ENCODE measurements at regions not wholly inside any gene's neighbourhood (a gene's known extent, or its start where the extent isn't known, plus 50 kb on each side); places are given as distances from the start of the nearest gene placed in this dataset.
"Not testable (repeated sequence)": the region's sequence is repeated elsewhere in the genome, so short reads cannot be mapped to it uniquely, and the experiment has no call there.

- TF ChIP-seq, protein P1, sequence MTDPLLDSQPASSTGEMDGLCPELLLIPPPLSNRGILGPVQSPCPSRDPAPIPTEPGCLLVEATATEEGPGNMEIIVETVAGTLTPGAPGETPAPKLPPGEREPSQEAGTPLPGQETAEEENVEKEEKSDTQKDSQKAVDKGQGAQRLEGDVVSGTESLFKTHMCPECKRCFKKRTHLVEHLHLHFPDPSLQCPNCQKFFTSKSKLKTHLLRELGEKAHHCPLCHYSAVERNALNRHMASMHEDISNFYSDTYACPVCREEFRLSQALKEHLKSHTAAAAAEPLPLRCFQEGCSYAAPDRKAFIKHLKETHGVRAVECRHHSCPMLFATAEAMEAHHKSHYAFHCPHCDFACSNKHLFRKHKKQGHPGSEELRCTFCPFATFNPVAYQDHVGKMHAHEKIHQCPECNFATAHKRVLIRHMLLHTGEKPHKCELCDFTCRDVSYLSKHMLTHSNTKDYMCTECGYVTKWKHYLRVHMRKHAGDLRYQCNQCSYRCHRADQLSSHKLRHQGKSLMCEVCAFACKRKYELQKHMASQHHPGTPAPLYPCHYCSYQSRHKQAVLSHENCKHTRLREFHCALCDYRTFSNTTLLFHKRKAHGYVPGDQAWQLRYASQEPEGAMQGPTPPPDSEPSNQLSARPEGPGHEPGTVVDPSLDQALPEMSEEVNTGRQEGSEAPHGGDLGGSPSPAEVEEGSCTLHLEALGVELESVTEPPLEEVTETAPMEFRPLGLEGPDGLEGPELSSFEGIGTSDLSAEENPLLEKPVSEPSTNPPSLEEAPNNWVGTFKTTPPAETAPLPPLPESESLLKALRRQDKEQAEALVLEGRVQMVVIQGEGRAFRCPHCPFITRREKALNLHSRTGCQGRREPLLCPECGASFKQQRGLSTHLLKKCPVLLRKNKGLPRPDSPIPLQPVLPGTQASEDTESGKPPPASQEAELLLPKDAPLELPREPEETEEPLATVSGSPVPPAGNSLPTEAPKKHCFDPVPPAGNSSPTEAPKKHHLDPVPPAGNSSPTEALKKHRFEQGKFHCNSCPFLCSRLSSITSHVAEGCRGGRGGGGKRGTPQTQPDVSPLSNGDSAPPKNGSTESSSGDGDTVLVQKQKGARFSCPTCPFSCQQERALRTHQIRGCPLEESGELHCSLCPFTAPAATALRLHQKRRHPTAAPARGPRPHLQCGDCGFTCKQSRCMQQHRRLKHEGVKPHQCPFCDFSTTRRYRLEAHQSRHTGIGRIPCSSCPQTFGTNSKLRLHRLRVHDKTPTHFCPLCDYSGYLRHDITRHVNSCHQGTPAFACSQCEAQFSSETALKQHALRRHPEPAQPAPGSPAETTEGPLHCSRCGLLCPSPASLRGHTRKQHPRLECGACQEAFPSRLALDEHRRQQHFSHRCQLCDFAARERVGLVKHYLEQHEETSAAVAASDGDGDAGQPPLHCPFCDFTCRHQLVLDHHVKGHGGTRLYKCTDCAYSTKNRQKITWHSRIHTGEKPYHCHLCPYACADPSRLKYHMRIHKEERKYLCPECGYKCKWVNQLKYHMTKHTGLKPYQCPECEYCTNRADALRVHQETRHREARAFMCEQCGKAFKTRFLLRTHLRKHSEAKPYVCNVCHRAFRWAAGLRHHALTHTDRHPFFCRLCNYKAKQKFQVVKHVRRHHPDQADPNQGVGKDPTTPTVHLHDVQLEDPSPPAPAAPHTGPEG (CRISPR knock-in tag; IDR thresholded peaks at IDR 0.05) = 0 out of 2 replicates have a peak, but pooled peaks have one; percentile 36
- TF ChIP-seq ZFY (CRISPR knock-in tag; IDR thresholded peaks at IDR 0.05) (0 out of 2 replicates have a peak, but pooled peaks have one; percentile 27), ZNF234 (CRISPR knock-in tag; conservative IDR thresholded peaks at IDR 0.05) (no peak), ZNF232 (CRISPR knock-in tag; IDR thresholded peaks at IDR 0.05; ENCODE audit: borderline replicate concordance) (no peak)
Observed at GRCh38 chr17:21513012-21513570, 136.9 kb downstream of the KCNJ12 start (continued).

DNA sequence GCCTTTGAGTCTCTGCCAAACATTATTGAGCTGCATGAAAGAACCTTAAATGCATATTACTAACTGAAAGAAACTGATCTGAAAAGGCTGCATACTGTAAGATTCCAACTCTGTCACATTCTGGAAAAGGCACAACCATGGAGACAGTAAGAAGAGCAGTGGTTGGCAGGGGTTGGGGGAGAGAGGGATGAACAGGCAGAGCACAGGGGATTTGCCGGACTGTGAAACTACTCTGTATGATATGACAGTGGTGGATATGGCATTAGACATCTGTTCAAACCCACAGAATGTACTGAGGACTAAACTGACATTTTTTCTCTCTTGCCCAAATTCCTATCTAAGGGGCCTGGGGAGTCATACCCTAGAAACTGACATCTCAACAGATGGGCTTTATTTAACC is 138.4 kb downstream of the KCNJ12 start:
- H3K27ac ChIP-seq (ENCODE audit: extremely low read length, insufficient read depth, low read length); H3K9ac ChIP-seq (ENCODE audit: insufficient read depth, low read depth, low read length); H3K4me2 ChIP-seq (ENCODE audit: low read depth, low read length); H4K20me1 ChIP-seq (ENCODE audit: insufficient read depth, low read length); ATAC-seq; H3K36me3 ChIP-seq (replicated peaks in 1 of 2; ENCODE audit: control insufficient read depth in 1 of 2, insufficient read depth in 2 of 2, low read length in 2 of 2); CTCF ChIA-PET (ENCODE audit: low intra/inter-chr PET ratio, low total read pairs); BruUV-seq (replicated peaks); H3K4me3 ChIP-seq (replicated peaks in 1 of 3; ENCODE audit: insufficient read depth in 1 of 3, low read depth in 2 of 3, low read length in 3 of 3); H3K9me3 ChIP-seq (ENCODE audit: low read length); DNase-seq (ENCODE audit: low spot score); H2AFZ ChIP-seq (ENCODE audit: low read length); H3K4me1 ChIP-seq (ENCODE audit: insufficient read depth, low read length); POLR2A ChIA-PET; FAIRE-seq; H3K79me2 ChIP-seq (ENCODE audit: insufficient read depth, low read length): not testable (repeated sequence)
- in situ Hi-C loops (cut with HindIII; ENCODE audit: extremely low pct_ligation_motif_present, low pct_unique_long_range_greater_than_20kb) = loop anchor here (5.0 to 10.0 kb wide), 3 partner anchors 57 to 390 kb away; partner anchors contain the start of genes DHRS7B and MAP2K3
- WGBS (ENCODE audit: low lambda C conversion rate) = 6% methylated on average over 1 of the region's 1 CpG
- intact Hi-C loops (cut with micrococcal nuclease; ENCODE audit: unreplicated experiment) = loop anchor here (5.0 to 10.0 kb wide), 2 partner anchors 200 to 397 kb away; no protein-coding TSS in a partner anchor
- H3K27me3 ChIP-seq (ENCODE audit: control insufficient read depth in 1 of 2, insufficient read depth in 2 of 2, low read length in 2 of 2) = peaks cover 2 to 22% of the 10 kb centered on the region in 2 experiments

All from HepG2 (cell line).